Upper lobe of left lung (tissue), 6 donors: ENCODE measurements at regions not wholly inside any gene's neighbourhood (a gene's known extent, or its start where the extent isn't known, plus 50 kb on each side); places are given as distances from the start of the nearest gene placed in this dataset.
"Not testable (repeated sequence)": the region's sequence is repeated elsewhere in the genome, so short reads cannot be mapped to it uniquely, and the experiment has no call there.

Experiments
- ATAC-seq, 2 donors: fragments of 200-7000 bp; cut with Tn5 transposase; one replicate each; pipeline ENCODE4 v1.9.1; 2022; ENCODE audit warnings: mild to moderate bottlenecking in 2 of 2, moderate library complexity in 2 of 2; ENCODE audit not compliant: low FRiP score in 2 of 2
- DNase-seq, 2 donors: peaks; one replicate each; pipeline ENCODE4 v3.0.0-alpha.2; 2019 to 2020
- H3K27ac ChIP-seq, 4 donors: fragments of 200-600 bp; sonication (generic); one replicate each; pipeline ENCODE4 v1.5.1; 2016 to 2019
- H3K27me3 ChIP-seq, 4 donors: fragments of 200-600 bp; sonication (generic); one replicate each; pipeline ENCODE4 v1.5.1; 2017 to 2019
- H3K36me3 ChIP-seq, 4 donors: fragments of 200-600 bp; sonication (generic); one replicate each; pipeline ENCODE4 v1.5.1; 2016 to 2019
- H3K4me1 ChIP-seq, 4 donors: fragments of 200-600 bp; sonication (generic); one replicate each; pipeline ENCODE4 v1.5.1; 2018 to 2019
- H3K4me3 ChIP-seq, 4 donors: fragments of 200-600 bp; sonication (generic); one replicate each; pipeline ENCODE4 v1.5.1; 2017 to 2019; ENCODE audit warnings: mild to moderate bottlenecking in 2 of 4, moderate library complexity in 1 of 4
- H3K9me3 ChIP-seq, 4 donors: fragments of 200-600 bp; sonication (generic); one replicate each; pipeline ENCODE4 v1.5.1; 2018 to 2019
- EP300 ChIP-seq, 4 donors: sonication (generic); formaldehyde crosslinking; IDR thresholded peaks; one replicate each; pipeline ENCODE4 v1.5.1; 2017; ENCODE audit warnings: antibody characterized with exemption in 4 of 4, control low read depth in 2 of 4
- POLR2A ChIP-seq, 4 donors: fragments of 450-650 bp; IDR thresholded peaks; one replicate each; pipeline ENCODE4 v1.5.1; 2016 to 2017; ENCODE audit warnings: antibody characterized with exemption in 4 of 4, mild to moderate bottlenecking in 2 of 4
- POLR2AphosphoS5 ChIP-seq, 2 donors: sonication (generic); formaldehyde crosslinking; IDR thresholded peaks; one replicate each; pipeline ENCODE4 v1.5.1; 2017; ENCODE audit warnings: antibody characterized with exemption in 2 of 2
- WGBS, 2 donors: methylation state at CpG; one replicate each; pipeline ENCODE4 v1.1.5; 2017 to 2018; 5-methylcytosine and 5-hydroxymethylcytosine counted together
- TF ChIP-seq, protein P1 (sequence below), 6 experiments: fragments of 450-650 bp in 4 of 6; fragments of 200-600 bp in 2 of 6; sonication (generic) in 2 of 6; IDR thresholded peaks; one replicate each; pipeline ENCODE4 v1.5.1; 2016 to 2019; ENCODE audit warnings: antibody characterized with exemption in 6 of 6
- donor health status: DM: no; HTN: no; CAD: no; lungs with moderate emphysema.
- donor health status: DM: no; HTN: yes; CAD: no; lungs with severe emphysema.

GRCh38 chr1:120954736-120955135 lies 65.2 kb downstream of the PPIAL4A start:
- no peaks in the 10 kb centered on the region for H3K4me1 ChIP-seq
- DNase-seq (peak in 1 of 2 donors; percentile 52), ATAC-seq (no peak)
- TF ChIP-seq, protein P1, sequence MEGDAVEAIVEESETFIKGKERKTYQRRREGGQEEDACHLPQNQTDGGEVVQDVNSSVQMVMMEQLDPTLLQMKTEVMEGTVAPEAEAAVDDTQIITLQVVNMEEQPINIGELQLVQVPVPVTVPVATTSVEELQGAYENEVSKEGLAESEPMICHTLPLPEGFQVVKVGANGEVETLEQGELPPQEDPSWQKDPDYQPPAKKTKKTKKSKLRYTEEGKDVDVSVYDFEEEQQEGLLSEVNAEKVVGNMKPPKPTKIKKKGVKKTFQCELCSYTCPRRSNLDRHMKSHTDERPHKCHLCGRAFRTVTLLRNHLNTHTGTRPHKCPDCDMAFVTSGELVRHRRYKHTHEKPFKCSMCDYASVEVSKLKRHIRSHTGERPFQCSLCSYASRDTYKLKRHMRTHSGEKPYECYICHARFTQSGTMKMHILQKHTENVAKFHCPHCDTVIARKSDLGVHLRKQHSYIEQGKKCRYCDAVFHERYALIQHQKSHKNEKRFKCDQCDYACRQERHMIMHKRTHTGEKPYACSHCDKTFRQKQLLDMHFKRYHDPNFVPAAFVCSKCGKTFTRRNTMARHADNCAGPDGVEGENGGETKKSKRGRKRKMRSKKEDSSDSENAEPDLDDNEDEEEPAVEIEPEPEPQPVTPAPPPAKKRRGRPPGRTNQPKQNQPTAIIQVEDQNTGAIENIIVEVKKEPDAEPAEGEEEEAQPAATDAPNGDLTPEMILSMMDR (IDR thresholded peaks at IDR 0.05), result no peak
- no peak for TF ChIP-seq EP300 (IDR thresholded peaks at IDR 0.05)
- TF ChIP-seq POLR2A (IDR thresholded peaks at IDR 0.05), result no peak
- TF ChIP-seq POLR2AphosphoS5 (IDR thresholded peaks at IDR 0.05), result no peak
- no peak overlapping the region for H3K4me3 ChIP-seq
- no peaks in the 10 kb centered on the region for H3K36me3 ChIP-seq
- no peaks in the 10 kb centered on the region for H3K27me3 ChIP-seq
- WGBS, 2 donors, result 59 to 86% methylated on average over 20 to 21 of the region's 21 CpGs
- no peaks in the 10 kb centered on the region for H3K9me3 ChIP-seq
- H3K27ac ChIP-seq, result no peak overlapping the region

GRCh38 chr1:120955961-120956360 lies 66.4 kb downstream of the PPIAL4A start:
- 72 to 83% methylated on average over 2 of the region's 2 CpGs for WGBS, 2 donors
- H3K4me1 ChIP-seq, result not testable (repeated sequence)

DNA sequence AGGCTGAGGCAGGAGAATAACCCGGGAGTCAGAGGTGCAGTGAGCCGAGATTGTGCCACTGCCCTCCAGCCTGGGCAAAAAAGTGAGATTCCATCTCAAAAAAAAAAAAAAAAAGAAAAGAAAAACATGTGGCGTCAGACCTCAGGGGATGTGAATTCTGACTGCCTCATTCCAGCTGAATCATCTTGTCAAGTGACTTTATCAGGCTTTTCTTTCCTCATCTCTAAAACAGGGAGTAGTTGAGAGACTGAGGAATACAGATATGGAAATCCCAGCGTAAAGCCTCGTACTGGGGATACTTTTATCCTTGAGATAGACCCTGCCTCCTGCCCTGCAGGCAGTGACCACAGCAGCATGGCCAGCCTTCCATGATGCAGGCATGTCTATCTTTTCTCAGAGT lies 76.4 kb downstream of the PPIAL4A start:
- H3K4me1 ChIP-seq, H3K27me3 ChIP-seq, ATAC-seq, H3K27ac ChIP-seq, H3K4me3 ChIP-seq, DNase-seq, H3K9me3 ChIP-seq, H3K36me3 ChIP-seq: not testable (repeated sequence)
- 84 to 86% methylated on average over 3 to 5 of the region's 5 CpGs for WGBS, 2 donors

More at GRCh38 chr1:120955961-120956360, 66.4 kb downstream of the PPIAL4A start:
- H3K4me3 ChIP-seq, H3K36me3 ChIP-seq, ATAC-seq, H3K9me3 ChIP-seq, H3K27ac ChIP-seq, DNase-seq, H3K27me3 ChIP-seq: not testable (repeated sequence)

DNA sequence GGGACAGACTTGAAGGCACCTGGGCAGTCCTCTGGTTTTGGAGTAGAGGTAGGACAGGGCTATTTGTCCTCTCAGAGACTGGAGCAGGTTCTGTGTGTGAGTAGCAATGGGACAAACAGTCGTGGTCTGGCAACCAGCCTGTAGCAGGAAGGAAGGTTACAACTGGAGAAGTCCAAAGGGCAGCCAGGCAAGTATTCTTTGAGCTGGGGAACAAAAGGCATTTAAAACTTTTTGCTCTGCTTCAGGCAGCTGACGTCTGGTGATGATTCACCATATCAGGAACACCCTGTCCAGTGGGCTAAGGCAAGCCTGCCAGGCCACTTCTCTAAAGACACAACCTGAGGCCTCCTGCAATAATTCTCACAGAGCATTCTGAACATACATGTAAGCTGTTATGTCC lies 83.3 kb downstream of the PPIAL4A start:
- peak in 1 of 2 donors; percentile 61 for DNase-seq
- not testable (repeated sequence) for H3K36me3 ChIP-seq, H3K27me3 ChIP-seq, H3K4me3 ChIP-seq, H3K9me3 ChIP-seq, H3K27ac ChIP-seq, H3K4me1 ChIP-seq
- WGBS, 2 donors, result 9 to 67% methylated on average over 1 of the region's 2 CpGs
- ATAC-seq, result peak; percentile 65 to 88
- TF ChIP-seq POLR2A (IDR thresholded peaks at IDR 0.05), result peak in 1 of 4 donors; percentile 17

- DNase-seq, H3K36me3 ChIP-seq, H3K9me3 ChIP-seq, H3K4me3 ChIP-seq, H3K4me1 ChIP-seq, H3K27me3 ChIP-seq, H3K27ac ChIP-seq: not testable (repeated sequence)
- WGBS, 2 donors, result 89 to 93% methylated on average over 4 of the region's 4 CpGs
- peak in 1 of 2 donors; percentile 46 for ATAC-seq
Observed at GRCh38 chr1:120973836-120974235, 84.3 kb downstream of the PPIAL4A start.

- not testable (repeated sequence) for H3K9me3 ChIP-seq, H3K36me3 ChIP-seq, ATAC-seq, H3K4me1 ChIP-seq, H3K4me3 ChIP-seq, DNase-seq, H3K27me3 ChIP-seq, H3K27ac ChIP-seq
- WGBS, 2 donors, result 48 to 69% methylated on average over 6 of the region's 6 CpGs
Observed at GRCh38 chr1:120977279-120977678, 87.7 kb downstream of the PPIAL4A start.

GRCh38 chr1:120981489-120982094 lies 92.0 kb downstream of the PPIAL4A start:
- H3K27ac ChIP-seq, H3K4me3 ChIP-seq, DNase-seq, H3K36me3 ChIP-seq, H3K4me1 ChIP-seq, ATAC-seq, H3K9me3 ChIP-seq, H3K27me3 ChIP-seq: not testable (repeated sequence)
- 72 to 92% methylated on average over 3 of the region's 3 CpGs for WGBS, 2 donors

GRCh38 chr1:120994614-120995013 lies 105.0 kb downstream of the PPIAL4A start:
- WGBS, 2 donors, result no CpG with 5 or more reads among the region's 2 CpGs
- H3K27me3 ChIP-seq, H3K4me1 ChIP-seq, H3K9me3 ChIP-seq, H3K4me3 ChIP-seq, ATAC-seq, DNase-seq, H3K27ac ChIP-seq, H3K36me3 ChIP-seq: not testable (repeated sequence)

DNA sequence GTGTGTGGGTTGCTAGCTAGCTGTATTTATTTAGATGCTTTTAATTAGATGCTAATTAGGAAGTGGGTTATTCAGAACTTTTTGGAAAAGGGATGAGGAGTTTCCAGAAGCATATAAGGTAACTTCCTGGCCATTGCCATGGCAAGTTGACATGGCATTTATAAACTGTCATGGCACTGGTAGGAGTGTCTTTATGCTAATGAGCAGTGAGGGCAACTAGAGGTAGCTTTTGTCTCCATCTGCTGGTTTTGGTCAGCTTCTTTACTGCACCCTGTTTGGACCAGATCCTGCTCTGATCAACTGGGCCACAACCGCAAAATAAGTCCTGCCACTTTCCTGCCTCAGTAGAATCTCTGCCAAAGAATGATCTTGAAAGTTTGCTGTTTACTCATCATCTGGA lies 105.5 kb downstream of the PPIAL4A start:
- DNase-seq (peak in 1 of 2 donors; percentile 27), ATAC-seq (peak; percentile 77 to 78)
- not testable (repeated sequence) for H3K9me3 ChIP-seq, H3K4me3 ChIP-seq, H3K4me1 ChIP-seq, H3K27me3 ChIP-seq, H3K27ac ChIP-seq, H3K36me3 ChIP-seq
- no CpG with 5 or more reads among the region's 1 CpG for WGBS, 2 donors

DNA sequence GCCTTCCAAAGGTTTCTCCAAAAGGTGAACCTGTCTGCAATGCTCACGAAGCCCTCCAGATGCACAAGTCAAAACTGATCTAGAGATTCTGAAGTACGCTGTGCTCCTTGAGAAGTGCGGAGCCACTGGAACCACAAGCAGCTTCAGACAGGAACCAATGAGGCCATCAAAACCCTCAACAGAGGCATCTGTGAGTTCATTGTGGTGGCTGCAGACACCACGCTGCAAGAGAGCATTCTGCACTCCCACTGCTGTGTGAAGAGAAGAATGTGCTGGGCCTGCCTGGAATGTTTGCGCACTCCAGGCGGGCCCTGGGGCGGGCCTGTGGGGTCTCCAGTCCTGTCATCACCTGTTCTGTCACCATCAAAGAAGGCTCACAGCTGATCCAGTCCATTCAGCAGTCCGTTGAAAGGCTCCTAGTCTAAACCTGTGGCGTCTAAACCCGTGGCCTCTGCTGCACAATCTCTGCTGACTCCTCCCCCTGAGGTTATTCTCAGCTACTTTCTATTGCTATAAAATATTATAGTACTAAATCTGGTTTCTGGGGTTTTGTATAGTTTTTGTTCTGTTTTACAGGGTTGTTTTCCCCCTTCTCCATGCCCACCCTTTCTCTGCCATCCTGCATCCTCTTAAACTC lies 111.6 kb downstream of the PPIAL4A start:
- H3K27ac ChIP-seq, DNase-seq, H3K27me3 ChIP-seq, ATAC-seq, H3K4me3 ChIP-seq, H3K4me1 ChIP-seq, H3K36me3 ChIP-seq, H3K9me3 ChIP-seq: not testable (repeated sequence)
- 83% methylated on average over 2 of the region's 10 CpGs; no CpG with 5 or more reads in 1 of the 2 donors for WGBS, 2 donors

- WGBS, 2 donors, result no CpG with 5 or more reads among the region's 3 CpGs
- not testable (repeated sequence) for H3K9me3 ChIP-seq, H3K4me1 ChIP-seq, ATAC-seq, H3K27me3 ChIP-seq, H3K4me3 ChIP-seq, H3K27ac ChIP-seq, DNase-seq, H3K36me3 ChIP-seq
Observed at GRCh38 chr1:121003230-121003629, 113.7 kb downstream of the PPIAL4A start.

DNA sequence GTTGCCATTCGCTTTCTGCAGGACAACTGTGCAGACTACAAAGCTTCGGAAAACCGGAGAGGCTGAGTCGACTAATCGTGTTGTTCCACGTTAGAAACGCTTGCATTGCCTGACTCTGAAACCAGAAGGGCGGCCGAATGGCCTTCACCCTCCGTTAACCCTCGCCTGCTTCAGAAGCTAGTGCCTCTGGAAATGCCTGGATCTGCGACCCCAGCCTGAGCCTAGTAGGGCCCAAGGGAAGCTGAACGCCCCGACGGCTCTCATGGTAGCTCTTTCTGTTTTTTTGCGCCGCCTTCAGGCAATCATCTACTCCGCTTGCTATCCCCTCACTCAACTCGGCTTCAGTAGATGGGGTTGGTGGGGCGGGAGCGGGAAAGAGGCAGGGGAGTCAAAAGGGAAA lies 117.3 kb downstream of the PPIAL4A start:
- ATAC-seq, H3K36me3 ChIP-seq, DNase-seq, H3K27me3 ChIP-seq, H3K4me1 ChIP-seq, H3K4me3 ChIP-seq, H3K9me3 ChIP-seq, H3K27ac ChIP-seq: not testable (repeated sequence)
- WGBS, 2 donors, result 48 to 53% methylated on average over 18 to 20 of the region's 21 CpGs
